ENCODE measurements at regions not wholly inside any gene's neighbourhood (a gene's known extent, or its start where the extent isn't known, plus 50 kb on each side); places are given as distances from the start of the nearest gene placed in this dataset.

DNA sequence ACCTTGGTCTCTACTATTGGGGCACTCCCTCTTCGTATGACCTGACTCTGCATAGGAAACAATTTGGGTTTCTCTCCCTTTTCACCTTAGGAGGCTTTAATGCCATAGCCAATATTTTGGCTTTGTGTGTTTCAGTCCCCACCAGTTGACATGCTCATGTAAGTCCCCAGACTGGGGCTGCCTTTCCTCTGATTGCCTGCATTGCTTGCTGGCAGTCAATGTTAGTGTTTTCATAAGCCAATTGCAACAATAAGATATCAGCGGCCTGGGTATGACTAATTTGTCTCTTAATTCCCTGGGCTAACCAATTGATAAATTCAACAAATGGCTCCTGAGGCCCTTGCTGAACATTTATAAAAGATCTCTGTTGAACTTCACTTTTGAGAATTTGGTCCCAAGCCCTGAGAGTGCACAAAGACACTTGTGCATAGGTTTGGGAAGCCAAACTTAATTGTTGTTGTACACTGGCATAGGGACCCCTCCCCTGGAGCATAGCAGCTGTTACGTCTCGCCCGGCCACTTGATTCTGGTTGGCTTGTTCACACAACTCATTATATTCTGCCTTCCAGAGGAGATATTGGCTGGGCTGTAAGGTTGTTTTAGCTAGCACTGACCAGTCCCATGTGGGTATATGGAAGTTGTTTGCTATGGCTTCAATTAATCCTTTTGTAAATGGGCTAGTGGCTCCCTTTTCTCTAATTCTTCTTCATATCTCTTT is 206.2 kb downstream of the PABPC4L start:
- H4K91ac ChIP-seq (ENCODE audit: insufficient read length, low read depth, low read length), result no peak overlapping the region
- Mint-ChIP-seq H3K36me3 (ENCODE audit: insufficient read depth in 1 of 3, low read depth in 3 of 3) (peaks cover 8 to 37% (median 10%) of the 10 kb centered on the region in 3 experiments; a peak in 6 of 7 replicates), H3K4me1 (peaks cover 12 to 15% of the 10 kb centered on the region in 2 experiments), H3K9me3 (peaks cover 15 to 16% of the 10 kb centered on the region in 2 experiments), H3K27me3 (ENCODE audit: low read depth) (peaks cover 2% of the 10 kb centered on the region; the same call in 1 of the 2 replicates), H3K4me3 (no peak overlapping the region), H3K27ac (no peak overlapping the region)
- H2AK5ac ChIP-seq (ENCODE audit: insufficient read length, low read length), result no peak overlapping the region
- H3K56ac ChIP-seq (ENCODE audit: insufficient read length, low read depth, low read length), result no peak overlapping the region
- no peak overlapping the region for H2BK20ac ChIP-seq (ENCODE audit: low read depth, low read length, poor library complexity, severe bottlenecking)
- no peak overlapping the region for H3K14ac ChIP-seq (ENCODE audit: insufficient read depth, low read length)
- H3K79me1 ChIP-seq (ENCODE audit: insufficient read depth, low read depth, low read length, poor library complexity, severe bottlenecking), result no peaks in the 10 kb centered on the region
- H3K9me3 ChIP-seq (ENCODE audit: control insufficient read depth, low read depth, low read length), result peaks cover 5% of the 10 kb centered on the region
- H3K9ac ChIP-seq (ENCODE audit: extremely low read depth, insufficient read length, low read length), result no peak overlapping the region
- no peak overlapping the region for H3K18ac ChIP-seq (ENCODE audit: insufficient read length, low read depth, low read length)
- WGBS (ENCODE audit: extremely low coverage, insufficient read length, low lambda C conversion rate), result no CpG with 5 or more reads among the region's 5 CpGs
- no peak overlapping the region for H3K27ac ChIP-seq (ENCODE audit: insufficient read length, low read depth, low read length)
- H3T11ph ChIP-seq (ENCODE audit: low read length), result no peak overlapping the region
- TF ChIP-seq, protein P1, sequence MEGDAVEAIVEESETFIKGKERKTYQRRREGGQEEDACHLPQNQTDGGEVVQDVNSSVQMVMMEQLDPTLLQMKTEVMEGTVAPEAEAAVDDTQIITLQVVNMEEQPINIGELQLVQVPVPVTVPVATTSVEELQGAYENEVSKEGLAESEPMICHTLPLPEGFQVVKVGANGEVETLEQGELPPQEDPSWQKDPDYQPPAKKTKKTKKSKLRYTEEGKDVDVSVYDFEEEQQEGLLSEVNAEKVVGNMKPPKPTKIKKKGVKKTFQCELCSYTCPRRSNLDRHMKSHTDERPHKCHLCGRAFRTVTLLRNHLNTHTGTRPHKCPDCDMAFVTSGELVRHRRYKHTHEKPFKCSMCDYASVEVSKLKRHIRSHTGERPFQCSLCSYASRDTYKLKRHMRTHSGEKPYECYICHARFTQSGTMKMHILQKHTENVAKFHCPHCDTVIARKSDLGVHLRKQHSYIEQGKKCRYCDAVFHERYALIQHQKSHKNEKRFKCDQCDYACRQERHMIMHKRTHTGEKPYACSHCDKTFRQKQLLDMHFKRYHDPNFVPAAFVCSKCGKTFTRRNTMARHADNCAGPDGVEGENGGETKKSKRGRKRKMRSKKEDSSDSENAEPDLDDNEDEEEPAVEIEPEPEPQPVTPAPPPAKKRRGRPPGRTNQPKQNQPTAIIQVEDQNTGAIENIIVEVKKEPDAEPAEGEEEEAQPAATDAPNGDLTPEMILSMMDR (conservative IDR thresholded peaks at IDR 0.05), result no peak
- H3K27me3 ChIP-seq (ENCODE audit: insufficient read depth, low read length), result no peaks in the 10 kb centered on the region
- H2BK5ac ChIP-seq (ENCODE audit: insufficient read length, low read length), result no peak overlapping the region
- no peak overlapping the region for H3K4ac ChIP-seq (ENCODE audit: low read depth, low read length)
- H4K20me1 ChIP-seq (ENCODE audit: control insufficient read depth, insufficient read depth, insufficient read length), result no peaks in the 10 kb centered on the region
- H3K23ac ChIP-seq (ENCODE audit: insufficient read length, low read depth, low read length), result no peak overlapping the region
- H4K8ac ChIP-seq (replicated peaks; ENCODE audit: insufficient read length, low read depth, low read length), result no peak overlapping the region
- no peaks in the 10 kb centered on the region for H3K23me2 ChIP-seq (ENCODE audit: insufficient read length, low read depth, low read length, poor library complexity, severe bottlenecking)
- no peak for DNase-seq
- H4K5ac ChIP-seq (ENCODE audit: insufficient read length, low read depth, low read length), result no peak overlapping the region
- H3K4me1 ChIP-seq (ENCODE audit: insufficient read depth, low read length), result no peaks in the 10 kb centered on the region
- no peak overlapping the region for H2BK12ac ChIP-seq (ENCODE audit: insufficient read length, low read depth, low read length)
- H2BK15ac ChIP-seq (ENCODE audit: low read depth, low read length), result no peak overlapping the region
- no peak overlapping the region for H2BK120ac ChIP-seq (ENCODE audit: low read depth, low read length, poor library complexity, severe bottlenecking)
- no peak overlapping the region for H2AFZ ChIP-seq (ENCODE audit: low read length)
- no peak overlapping the region for H3K4me2 ChIP-seq (ENCODE audit: insufficient read depth, insufficient read length, low read length)
- H3K79me2 ChIP-seq (ENCODE audit: insufficient read depth, low read length), result no peaks in the 10 kb centered on the region

Measured in H9 (cell line).